ENCODE measurements at regions not wholly inside any gene's neighbourhood (a gene's known extent, or its start where the extent isn't known, plus 50 kb on each side); places are given as distances from the start of the nearest gene placed in this dataset.

DNA sequence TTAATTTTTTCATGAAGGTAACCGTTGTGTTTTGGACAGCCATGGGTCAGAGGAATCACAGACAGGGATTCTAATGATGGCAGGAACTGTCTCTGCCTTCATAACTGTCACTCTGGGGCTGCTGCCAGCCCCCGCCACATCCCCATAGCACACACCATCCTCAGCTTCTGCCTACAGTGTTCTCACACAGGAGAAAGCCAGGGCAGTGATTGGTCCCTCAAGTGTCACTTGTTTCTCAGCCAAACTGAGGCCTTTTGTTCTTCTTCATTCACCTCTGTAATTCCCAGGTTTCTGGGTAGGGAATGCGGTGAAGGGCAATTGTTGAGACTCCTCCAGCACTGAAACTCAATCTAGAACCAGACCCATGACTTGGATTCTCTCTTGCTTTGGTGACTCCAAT, 65.4 kb upstream of the C3orf80 start:
- Histone ChIP-seq H3K36me3 (no peaks in the 10 kb centered on the region), H3K9me3 (no peaks in the 10 kb centered on the region), H3K27ac (no peak overlapping the region), H3K4me3 (no peak overlapping the region), H3K4me1 (peaks cover 0 to 3% (median 0%) of the 10 kb centered on the region in 4 donors), H3K27me3 (no peaks in the 10 kb centered on the region)
- no peak for DNase-seq
- intact Hi-C loops (cut with DNase I; ENCODE audit: low total_unique reads): loop anchor here (5.0 to 10.0 kb wide), 3 partner anchors 65 to 192 kb away; partner anchors contain the start of gene C3orf80
- in situ Hi-C loops (cut with MboI; ENCODE audit: low pct_ligation_motif_present in 1 of 4, low pct_unique_long_range_greater_than_20kb in 1 of 4, low sequenced_read_pairs in 3 of 4): loop anchor here in 3 of 4 donors (10.0 to 25.0 kb wide), 2 partner anchors 177 to 185 kb away; no protein-coding TSS in a partner anchor
- 95% methylated on average over 3 of the region's 3 CpGs; no CpG with 5 or more reads in 1 of the 2 donors for WGBS, 2 donors (ENCODE audit: low coverage in 1 of 2)
- TF ChIP-seq POLR2A (IDR thresholded peaks at IDR 0.05): no peak
- no peak for TF ChIP-seq POLR2AphosphoS5 (IDR thresholded peaks at IDR 0.05)
- no peak for TF ChIP-seq EP300 (IDR thresholded peaks at IDR 0.05; ENCODE audit: low read depth)
- TF ChIP-seq, protein P1, sequence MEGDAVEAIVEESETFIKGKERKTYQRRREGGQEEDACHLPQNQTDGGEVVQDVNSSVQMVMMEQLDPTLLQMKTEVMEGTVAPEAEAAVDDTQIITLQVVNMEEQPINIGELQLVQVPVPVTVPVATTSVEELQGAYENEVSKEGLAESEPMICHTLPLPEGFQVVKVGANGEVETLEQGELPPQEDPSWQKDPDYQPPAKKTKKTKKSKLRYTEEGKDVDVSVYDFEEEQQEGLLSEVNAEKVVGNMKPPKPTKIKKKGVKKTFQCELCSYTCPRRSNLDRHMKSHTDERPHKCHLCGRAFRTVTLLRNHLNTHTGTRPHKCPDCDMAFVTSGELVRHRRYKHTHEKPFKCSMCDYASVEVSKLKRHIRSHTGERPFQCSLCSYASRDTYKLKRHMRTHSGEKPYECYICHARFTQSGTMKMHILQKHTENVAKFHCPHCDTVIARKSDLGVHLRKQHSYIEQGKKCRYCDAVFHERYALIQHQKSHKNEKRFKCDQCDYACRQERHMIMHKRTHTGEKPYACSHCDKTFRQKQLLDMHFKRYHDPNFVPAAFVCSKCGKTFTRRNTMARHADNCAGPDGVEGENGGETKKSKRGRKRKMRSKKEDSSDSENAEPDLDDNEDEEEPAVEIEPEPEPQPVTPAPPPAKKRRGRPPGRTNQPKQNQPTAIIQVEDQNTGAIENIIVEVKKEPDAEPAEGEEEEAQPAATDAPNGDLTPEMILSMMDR (IDR thresholded peaks at IDR 0.05): no peak

DNA sequence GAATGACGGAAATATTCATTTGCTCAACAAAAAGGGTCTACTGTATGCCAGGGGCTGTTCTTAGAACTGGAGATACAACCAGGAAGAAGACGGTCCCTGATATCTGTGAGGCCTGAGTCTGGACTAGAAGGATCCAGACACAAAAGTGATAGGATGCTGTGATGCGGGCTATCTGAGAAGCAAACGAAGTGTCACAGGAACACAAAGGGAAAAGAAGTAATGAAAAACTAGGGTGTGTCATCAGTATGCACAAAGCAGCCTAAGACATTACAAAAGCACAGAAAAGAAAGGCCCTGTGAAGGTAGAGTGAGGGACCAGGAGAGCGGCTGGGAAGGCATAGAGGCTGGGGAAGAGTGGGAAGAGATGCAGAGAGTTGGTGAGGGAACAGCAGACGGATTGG, 63.3 kb upstream of the C3orf80 start:
- intact Hi-C loops (cut with DNase I; ENCODE audit: low total_unique reads): loop anchor here (10.0 kb wide), 2 partner anchors 63 to 127 kb away; partner anchors contain the start of gene C3orf80
- DNase-seq: no peak
- peaks cover 0 to 3% of the 10 kb centered on the region in 2 donors for H3K9me3 ChIP-seq
- H3K27me3 ChIP-seq: no peaks in the 10 kb centered on the region
- no peak overlapping the region for H3K27ac ChIP-seq
- no peaks in the 10 kb centered on the region for H3K36me3 ChIP-seq
- TF ChIP-seq POLR2A (IDR thresholded peaks at IDR 0.05): no peak
- TF ChIP-seq EP300 (IDR thresholded peaks at IDR 0.05; ENCODE audit: low read depth): no peak
- no peak for TF ChIP-seq POLR2AphosphoS5 (IDR thresholded peaks at IDR 0.05)
- TF ChIP-seq, protein P1 (IDR thresholded peaks at IDR 0.05): no peak
- in situ Hi-C loops (cut with MboI; ENCODE audit: low pct_ligation_motif_present in 1 of 4, low pct_unique_long_range_greater_than_20kb in 1 of 4, low sequenced_read_pairs in 3 of 4): loop anchor here in 3 of 4 donors (10.0 to 25.0 kb wide), 2 partner anchors 175 to 183 kb away; no protein-coding TSS in a partner anchor
- 78 to 87% methylated on average over 5 to 6 of the region's 6 CpGs for WGBS, 2 donors (ENCODE audit: low coverage in 1 of 2)
- no peak overlapping the region for H3K4me3 ChIP-seq
- peaks cover 0 to 5% (median 1%) of the 10 kb centered on the region in 4 donors for H3K4me1 ChIP-seq

DNA sequence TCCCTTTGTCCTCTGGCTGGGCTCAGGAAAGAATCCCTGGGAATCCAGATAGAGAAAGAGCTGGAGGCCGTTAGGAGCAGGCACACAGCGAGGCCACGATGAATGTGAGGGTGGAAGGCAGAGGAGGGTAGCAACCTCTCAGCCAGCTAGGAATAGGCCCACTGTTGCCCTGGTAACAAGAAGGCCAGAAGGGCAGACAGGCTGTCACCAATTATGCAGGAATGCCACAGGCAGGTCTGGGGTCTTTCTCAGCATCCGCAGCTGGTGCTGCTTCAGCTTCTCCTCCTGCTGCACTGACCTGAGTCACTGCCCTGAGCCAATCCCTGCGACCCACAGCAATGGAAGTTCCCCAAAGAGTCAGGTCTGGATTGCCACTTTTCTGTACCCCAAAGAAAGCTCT, 62.8 kb upstream of the C3orf80 start:
- H3K4me1 ChIP-seq: peaks cover 0 to 5% (median 1%) of the 10 kb centered on the region in 4 donors
- 67 to 90% methylated on average over 3 to 5 of the region's 5 CpGs for WGBS, 2 donors (ENCODE audit: low coverage in 1 of 2)
- no peak overlapping the region for H3K4me3 ChIP-seq
- no peaks in the 10 kb centered on the region for H3K36me3 ChIP-seq
- in situ Hi-C loops (cut with MboI; ENCODE audit: low pct_ligation_motif_present in 1 of 4, low pct_unique_long_range_greater_than_20kb in 1 of 4, low sequenced_read_pairs in 3 of 4): loop anchor here in 3 of 4 donors (10.0 to 25.0 kb wide), 2 partner anchors 175 to 182 kb away; no protein-coding TSS in a partner anchor
- no peak for DNase-seq
- H3K27ac ChIP-seq: no peak overlapping the region
- H3K27me3 ChIP-seq: no peaks in the 10 kb centered on the region
- intact Hi-C loops (cut with DNase I; ENCODE audit: low total_unique reads): loop anchor here (10.0 kb wide), 2 partner anchors 62 to 128 kb away; partner anchors contain the start of gene C3orf80
- peaks cover 0 to 3% of the 10 kb centered on the region in 2 donors for H3K9me3 ChIP-seq
- TF ChIP-seq POLR2A (IDR thresholded peaks at IDR 0.05) (no peak), EP300 (IDR thresholded peaks at IDR 0.05; ENCODE audit: low read depth) (no peak)
- TF ChIP-seq, protein P1 (IDR thresholded peaks at IDR 0.05): no peak

DNA sequence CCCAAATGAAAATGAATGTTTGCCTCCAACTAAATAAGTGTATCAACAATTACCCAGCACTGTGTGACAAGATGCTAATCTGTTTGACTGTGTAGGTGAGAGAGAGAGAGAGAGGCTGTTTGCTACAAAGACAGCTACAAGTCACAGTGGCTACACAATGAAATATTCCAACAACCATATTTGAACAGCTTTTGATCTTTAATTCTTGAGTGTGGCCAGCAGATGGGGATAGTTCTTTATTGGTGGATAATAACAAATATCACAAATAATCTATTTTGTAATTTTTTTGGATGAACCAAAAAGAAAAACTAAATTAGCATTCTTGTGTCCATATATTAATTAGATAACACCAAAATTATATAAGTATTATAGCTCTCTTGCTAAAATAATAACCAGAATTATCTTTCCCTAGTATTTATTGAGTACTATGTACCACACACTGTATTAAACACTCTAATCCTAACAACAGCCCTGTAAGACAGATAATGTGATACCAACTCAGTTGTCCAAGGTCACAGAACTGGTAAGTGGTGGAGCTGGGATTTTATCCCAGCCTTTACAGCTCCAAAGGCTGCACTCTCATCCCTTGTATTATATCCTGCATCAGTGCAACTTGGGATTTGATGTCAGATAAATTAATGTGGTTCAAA, 61.9 kb upstream of the C3orf80 start:
- no peaks in the 10 kb centered on the region for H3K36me3 ChIP-seq
- TF ChIP-seq POLR2A (IDR thresholded peaks at IDR 0.05): no peak
- TF ChIP-seq, protein P1 (IDR thresholded peaks at IDR 0.05): peak; percentile 40 to 61 (median 45)
- H3K27me3 ChIP-seq: no peaks in the 10 kb centered on the region
- no peak for DNase-seq
- in situ Hi-C loops (cut with MboI; ENCODE audit: low pct_ligation_motif_present in 1 of 4, low pct_unique_long_range_greater_than_20kb in 1 of 4, low sequenced_read_pairs in 3 of 4): loop anchor here in 3 of 4 donors (10.0 to 25.0 kb wide), 2 partner anchors 174 to 181 kb away; no protein-coding TSS in a partner anchor
- H3K4me1 ChIP-seq: peaks cover 0 to 5% (median 1%) of the 10 kb centered on the region in 4 donors
- H3K4me3 ChIP-seq: no peak overlapping the region
- intact Hi-C loops (cut with DNase I; ENCODE audit: low total_unique reads): loop anchor here (10.0 kb wide), 2 partner anchors 61 to 129 kb away; partner anchors contain the start of gene C3orf80
- H3K27ac ChIP-seq: no peak overlapping the region
- peaks cover 0 to 3% of the 10 kb centered on the region in 2 donors for H3K9me3 ChIP-seq

Data from transverse colon (tissue), 4 donors.